ENCODE measurements at regions not wholly inside any gene's neighbourhood (a gene's known extent, or its start where the extent isn't known, plus 50 kb on each side); places are given as distances from the start of the nearest gene placed in this dataset.

GRCh38 chr9:82115331-82115730 lies 126.8 kb downstream of the SPATA31D1 start:
- no peak for TF ChIP-seq CTCF (IDR thresholded peaks at IDR 0.05)
- TF ChIP-seq POLR2A (IDR thresholded peaks at IDR 0.05) = no peak
- Histone ChIP-seq H3K27me3 (no peaks in the 10 kb centered on the region), H3K27ac (no peak overlapping the region), H3K36me3 (no peaks in the 10 kb centered on the region), H3K4me1 (peaks cover 0 to 12% (median 0%) of the 10 kb centered on the region in 3 donors), H3K4me3 (no peak overlapping the region), H3K9me3 (no peaks in the 10 kb centered on the region)
- no peak for DNase-seq
- 40 to 41% methylated on average over 1 of the region's 1 CpG for WGBS, 2 donors
- intact Hi-C loops (cut with DNase I) = no loop called here

- Histone ChIP-seq H3K9me3 (no peaks in the 10 kb centered on the region), H3K27ac (no peak overlapping the region), H3K36me3 (no peaks in the 10 kb centered on the region), H3K4me1 (peaks cover 0 to 12% (median 0%) of the 10 kb centered on the region in 3 donors), H3K4me3 (no peak overlapping the region), H3K27me3 (no peaks in the 10 kb centered on the region)
- WGBS, 2 donors = 85% methylated on average over 4 of the region's 4 CpGs
- DNase-seq = no peak
- TF ChIP-seq CTCF (IDR thresholded peaks at IDR 0.05) (no peak), POLR2A (IDR thresholded peaks at IDR 0.05) (no peak)
- intact Hi-C loops (cut with DNase I) = no loop called here
These were observed 127.3 kb downstream of the SPATA31D1 start for GRCh38 chr9:82115900-82116299.

GRCh38 chr9:82116556-82116955 lies 128.0 kb downstream of the SPATA31D1 start:
- H3K9me3 ChIP-seq = no peaks in the 10 kb centered on the region
- H3K4me1 ChIP-seq = peaks cover 0 to 12% (median 0%) of the 10 kb centered on the region in 3 donors
- no peaks in the 10 kb centered on the region for H3K36me3 ChIP-seq
- no peak for DNase-seq
- no peak for TF ChIP-seq CTCF (IDR thresholded peaks at IDR 0.05)
- no peak for TF ChIP-seq POLR2A (IDR thresholded peaks at IDR 0.05)
- intact Hi-C loops (cut with DNase I) = no loop called here
- H3K4me3 ChIP-seq = no peak overlapping the region
- WGBS, 2 donors = 57 to 70% methylated on average over 3 of the region's 3 CpGs
- H3K27me3 ChIP-seq = no peaks in the 10 kb centered on the region
- H3K27ac ChIP-seq = peak overlapping the region in 1 of 4 donors; percentile 34

GRCh38 chr9:82117026-82117811 lies 128.6 kb downstream of the SPATA31D1 start:
- H3K4me1 ChIP-seq = peaks cover 0 to 12% (median 0%) of the 10 kb centered on the region in 3 donors
- 40 to 41% methylated on average over 7 of the region's 7 CpGs for WGBS, 2 donors
- DNase-seq = no peak
- H3K9me3 ChIP-seq = no peaks in the 10 kb centered on the region
- no peak overlapping the region for H3K4me3 ChIP-seq
- intact Hi-C loops (cut with DNase I) = no loop called here
- no peaks in the 10 kb centered on the region for H3K36me3 ChIP-seq
- peak overlapping the region in 2 of 4 donors; percentile 22 to 34 for H3K27ac ChIP-seq
- H3K27me3 ChIP-seq = no peaks in the 10 kb centered on the region
- no peak for TF ChIP-seq POLR2A (IDR thresholded peaks at IDR 0.05)
- no peak for TF ChIP-seq CTCF (IDR thresholded peaks at IDR 0.05)

GRCh38 chr9:82122731-82123130 lies 134.2 kb downstream of the SPATA31D1 start:
- TF ChIP-seq POLR2A (IDR thresholded peaks at IDR 0.05) = no peak
- TF ChIP-seq CTCF (IDR thresholded peaks at IDR 0.05) = no peak
- intact Hi-C loops (cut with DNase I) = no loop called here
- H3K27ac ChIP-seq = no peak overlapping the region
- no peaks in the 10 kb centered on the region for H3K9me3 ChIP-seq
- no peaks in the 10 kb centered on the region for H3K4me1 ChIP-seq
- no peak overlapping the region for H3K4me3 ChIP-seq
- H3K36me3 ChIP-seq = no peaks in the 10 kb centered on the region
- H3K27me3 ChIP-seq = no peaks in the 10 kb centered on the region
- no peak for DNase-seq

Measured in esophagus squamous epithelium (tissue), 5 donors.